ENCODE measurements at regions not wholly inside any gene's neighbourhood (a gene's known extent, or its start where the extent isn't known, plus 50 kb on each side); places are given as distances from the start of the nearest gene placed in this dataset.
"Not testable (repeated sequence)": the region's sequence is repeated elsewhere in the genome, so short reads cannot be mapped to it uniquely, and the experiment has no call there.

GRCh38 chr1:199550199-199551065 lies 477.1 kb upstream of the NR5A2 start:
- DNase-seq = peak; percentile 26

GRCh38 chr1:199551967-199552565 lies 475.4 kb upstream of the NR5A2 start:
- peak; percentile 53 for DNase-seq

GRCh38 chr1:199553104-199553503 lies 474.4 kb upstream of the NR5A2 start:
- DNase-seq = no peak

- DNase-seq = no peak
Measured at GRCh38 chr1:199561334-199561733, 466.2 kb upstream of the NR5A2 start.

GRCh38 chr1:199573047-199573446 lies 454.5 kb upstream of the NR5A2 start:
- no peak for DNase-seq

GRCh38 chr1:199574950-199575349 lies 452.6 kb upstream of the NR5A2 start:
- no peak for DNase-seq

GRCh38 chr1:199580300-199580699 lies 447.2 kb upstream of the NR5A2 start:
- DNase-seq = no peak

GRCh38 chr1:199585392-199585791 lies 442.1 kb upstream of the NR5A2 start:
- no peak for DNase-seq

GRCh38 chr1:199590708-199591107 lies 436.8 kb upstream of the NR5A2 start:
- DNase-seq = no peak

GRCh38 chr1:199591468-199591867 lies 436.0 kb upstream of the NR5A2 start:
- no peak for DNase-seq

- no peak for DNase-seq
Measured at GRCh38 chr1:199593475-199593874, 434.0 kb upstream of the NR5A2 start.

- not testable (repeated sequence) for DNase-seq
Measured at GRCh38 chr1:199596448-199596847, 431.1 kb upstream of the NR5A2 start.

GRCh38 chr1:199597152-199597551 lies 430.4 kb upstream of the NR5A2 start:
- DNase-seq = no peak

- no peak for DNase-seq
Measured at GRCh38 chr1:199608414-199608813, 419.1 kb upstream of the NR5A2 start.

GRCh38 chr1:199612976-199613774 lies 414.3 kb upstream of the NR5A2 start:
- no peak for DNase-seq

- no peak for DNase-seq
Measured at GRCh38 chr1:199616947-199617346, 410.6 kb upstream of the NR5A2 start.

GRCh38 chr1:199619223-199619622 lies 408.3 kb upstream of the NR5A2 start:
- no peak for DNase-seq

GRCh38 chr1:199626228-199626627 lies 401.3 kb upstream of the NR5A2 start:
- not testable (repeated sequence) for DNase-seq

GRCh38 chr1:199629624-199630023 lies 397.9 kb upstream of the NR5A2 start:
- no peak for DNase-seq

GRCh38 chr1:199639453-199639852 lies 388.1 kb upstream of the NR5A2 start:
- no peak for DNase-seq

GRCh38 chr1:199641531-199641930 lies 386.0 kb upstream of the NR5A2 start:
- DNase-seq = no peak

- no peak for DNase-seq
Measured at GRCh38 chr1:199644912-199645311, 382.6 kb upstream of the NR5A2 start.

GRCh38 chr1:199646761-199647160 lies 380.7 kb upstream of the NR5A2 start:
- DNase-seq = no peak
